Stimulated activated CD4-positive, alpha-beta T cell treated with anti-CD3 and anti-CD28 coated beads, Interleukin-4, amount 100 ng/mL, for 1 hour (primary cell): ENCODE measurements at regions not wholly inside any gene's neighbourhood (a gene's known extent, or its start where the extent isn't known, plus 50 kb on each side); places are given as distances from the start of the nearest gene placed in this dataset.
"Not testable (repeated sequence)": the region's sequence is repeated elsewhere in the genome, so short reads cannot be mapped to it uniquely, and the experiment has no call there.

Experiments
- DNase-seq: peaks from one replicate; pipeline ENCODE4 v3.0.0-alpha.2; 2020

- DNase-seq: not testable (repeated sequence)
Measured at GRCh38 chr2:90238505-90239230, 1547.2 kb downstream of the RPIA start.

GRCh38 chr2:90239769-90240168 is 1548.3 kb downstream of the RPIA start:
- not testable (repeated sequence) for DNase-seq

GRCh38 chr2:90244902-90245765 is 1553.7 kb downstream of the RPIA start:
- DNase-seq: not testable (repeated sequence)

GRCh38 chr2:90248400-90248799 is 1556.9 kb downstream of the RPIA start:
- not testable (repeated sequence) for DNase-seq

- not testable (repeated sequence) for DNase-seq
Measured at GRCh38 chr2:90250350-90250749, 1558.9 kb downstream of the RPIA start.

GRCh38 chr2:90251576-90251975 is 1560.1 kb downstream of the RPIA start:
- DNase-seq: not testable (repeated sequence)

- DNase-seq: not testable (repeated sequence)
Measured at GRCh38 chr2:90253306-90253705, 1561.8 kb downstream of the RPIA start.

- DNase-seq: not testable (repeated sequence)
Measured at GRCh38 chr2:90266888-90267287, 1575.4 kb downstream of the RPIA start.

GRCh38 chr2:90287751-90288150 is 1596.3 kb downstream of the RPIA start:
- DNase-seq: not testable (repeated sequence)

- not testable (repeated sequence) for DNase-seq
Measured at GRCh38 chr2:90288396-90288795, 1596.9 kb downstream of the RPIA start.

GRCh38 chr2:90289291-90289980 is 1598.0 kb downstream of the RPIA start:
- DNase-seq: not testable (repeated sequence)

GRCh38 chr2:90290701-90291100 is 1599.2 kb downstream of the RPIA start:
- not testable (repeated sequence) for DNase-seq

GRCh38 chr2:90291168-90291883 is 1599.9 kb downstream of the RPIA start:
- DNase-seq: not testable (repeated sequence)

GRCh38 chr2:90291934-90292333 is 1600.5 kb downstream of the RPIA start:
- not testable (repeated sequence) for DNase-seq

GRCh38 chr2:90292451-90292850 is 1601.0 kb downstream of the RPIA start:
- DNase-seq: not testable (repeated sequence)

GRCh38 chr2:90293224-90293623 is 1601.8 kb downstream of the RPIA start:
- DNase-seq: not testable (repeated sequence)

GRCh38 chr2:90293806-90294205 is 1602.3 kb downstream of the RPIA start:
- DNase-seq: not testable (repeated sequence)

- not testable (repeated sequence) for DNase-seq
Measured at GRCh38 chr2:90295036-90295750, 1603.7 kb downstream of the RPIA start.

- not testable (repeated sequence) for DNase-seq
Measured at GRCh38 chr2:90296484-90296777, 1605.0 kb downstream of the RPIA start.

GRCh38 chr2:90297701-90298100 is 1606.2 kb downstream of the RPIA start:
- not testable (repeated sequence) for DNase-seq

GRCh38 chr2:90298126-90298755 is 1606.8 kb downstream of the RPIA start:
- not testable (repeated sequence) for DNase-seq
